Esophagus squamous epithelium (tissue), 4 donors: ENCODE measurements at regions not wholly inside any gene's neighbourhood (a gene's known extent, or its start where the extent isn't known, plus 50 kb on each side); places are given as distances from the start of the nearest gene placed in this dataset.
A peak's percentile ranks its signal among the peaks of the same experiment; 100 is the strongest.

Experiments
- CTCF ChIP-seq, 6 experiments: fragments of 450-650 bp in 4 of 6; fragments of 200-600 bp in 2 of 6; sonication (generic) in 2 of 6; IDR thresholded peaks; one replicate each; pipeline ENCODE4 v1.5.1; 2016 to 2019; ENCODE audit warnings: antibody characterized with exemption in 6 of 6, mild to moderate bottlenecking in 4 of 6, moderate library complexity in 4 of 6
- POLR2A ChIP-seq, 4 donors: fragments of 450-650 bp; IDR thresholded peaks; one replicate each; pipeline ENCODE4 v1.6.1; 2017; ENCODE audit warnings: antibody characterized with exemption in 4 of 4, mild to moderate bottlenecking in 4 of 4, moderate library complexity in 3 of 4

- TF ChIP-seq POLR2A (IDR thresholded peaks at IDR 0.05) (no peak), CTCF (IDR thresholded peaks at IDR 0.05) (peak in 5 of 6 experiments; percentile 62 to 83 (median 69))
Measured at GRCh38 chr5:107248066-107248695, 422.6 kb downstream of the EFNA5 start.
